ENCODE measurements at regions not wholly inside any gene's neighbourhood (a gene's known extent, or its start where the extent isn't known, plus 50 kb on each side); places are given as distances from the start of the nearest gene placed in this dataset.

DNA sequence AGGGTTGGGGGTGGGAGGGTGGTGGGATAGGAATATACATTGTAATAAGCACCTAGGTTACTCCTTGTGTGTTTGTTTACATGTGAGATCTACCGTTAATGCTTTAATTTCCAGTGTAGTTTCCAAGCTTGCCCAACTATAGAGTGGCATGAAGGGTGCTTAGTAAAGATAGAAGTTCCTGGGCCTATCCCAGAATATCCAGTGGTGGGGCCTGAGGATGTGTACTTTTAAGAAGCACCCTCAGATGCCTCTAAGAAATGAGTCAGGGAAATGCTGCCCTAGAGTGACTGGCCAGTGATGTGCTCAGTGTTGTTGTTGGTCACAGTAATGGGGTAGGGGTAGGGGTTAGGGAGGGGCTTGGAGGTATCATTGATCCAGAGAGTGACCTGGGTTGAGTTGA is 141.3 kb downstream of the TSEN15 start:
- TF ChIP-seq, protein P1, sequence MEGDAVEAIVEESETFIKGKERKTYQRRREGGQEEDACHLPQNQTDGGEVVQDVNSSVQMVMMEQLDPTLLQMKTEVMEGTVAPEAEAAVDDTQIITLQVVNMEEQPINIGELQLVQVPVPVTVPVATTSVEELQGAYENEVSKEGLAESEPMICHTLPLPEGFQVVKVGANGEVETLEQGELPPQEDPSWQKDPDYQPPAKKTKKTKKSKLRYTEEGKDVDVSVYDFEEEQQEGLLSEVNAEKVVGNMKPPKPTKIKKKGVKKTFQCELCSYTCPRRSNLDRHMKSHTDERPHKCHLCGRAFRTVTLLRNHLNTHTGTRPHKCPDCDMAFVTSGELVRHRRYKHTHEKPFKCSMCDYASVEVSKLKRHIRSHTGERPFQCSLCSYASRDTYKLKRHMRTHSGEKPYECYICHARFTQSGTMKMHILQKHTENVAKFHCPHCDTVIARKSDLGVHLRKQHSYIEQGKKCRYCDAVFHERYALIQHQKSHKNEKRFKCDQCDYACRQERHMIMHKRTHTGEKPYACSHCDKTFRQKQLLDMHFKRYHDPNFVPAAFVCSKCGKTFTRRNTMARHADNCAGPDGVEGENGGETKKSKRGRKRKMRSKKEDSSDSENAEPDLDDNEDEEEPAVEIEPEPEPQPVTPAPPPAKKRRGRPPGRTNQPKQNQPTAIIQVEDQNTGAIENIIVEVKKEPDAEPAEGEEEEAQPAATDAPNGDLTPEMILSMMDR (conservative IDR thresholded peaks at IDR 0.05) = no peak
- no peak overlapping the region for H3K27ac Mint-ChIP-seq
- WGBS (ENCODE audit: extremely low coverage, insufficient read length, low lambda C conversion rate) = no CpG with 5 or more reads among the region's 1 CpG

More for the DNA sequence above, 141.3 kb downstream of the TSEN15 start:
- H3K36me3 Mint-ChIP-seq (ENCODE audit: insufficient read depth in 1 of 3, low read depth in 3 of 3) = no peaks in the 10 kb centered on the region
- Histone ChIP-seq H2BK5ac (ENCODE audit: insufficient read length, low read length) (no peak overlapping the region), H3K4me1 (ENCODE audit: insufficient read depth, low read length) (no peaks in the 10 kb centered on the region), H3K9me3 (ENCODE audit: control insufficient read depth, low read depth, low read length) (no peaks in the 10 kb centered on the region), H2AK5ac (ENCODE audit: insufficient read length, low read length) (no peak overlapping the region), H3K4me2 (ENCODE audit: insufficient read depth, insufficient read length, low read length) (no peak overlapping the region), H2BK20ac (ENCODE audit: low read depth, low read length, poor library complexity, severe bottlenecking) (no peak overlapping the region), H3T11ph (ENCODE audit: low read length) (no peak overlapping the region), H3K14ac (ENCODE audit: insufficient read depth, low read length) (no peak overlapping the region), H3K79me1 (ENCODE audit: insufficient read depth, low read depth, low read length, poor library complexity, severe bottlenecking) (no peaks in the 10 kb centered on the region), H4K20me1 (ENCODE audit: control insufficient read depth, insufficient read depth, insufficient read length) (no peaks in the 10 kb centered on the region), H4K91ac (ENCODE audit: insufficient read length, low read depth, low read length) (no peak overlapping the region), H3K27ac (ENCODE audit: insufficient read length, low read depth, low read length) (no peak overlapping the region), H2BK12ac (ENCODE audit: insufficient read length, low read depth, low read length) (no peak overlapping the region), H2BK15ac (ENCODE audit: low read depth, low read length) (no peak overlapping the region), H3K9ac (ENCODE audit: extremely low read depth, insufficient read length, low read length) (no peak overlapping the region), H4K8ac (replicated peaks; ENCODE audit: insufficient read length, low read depth, low read length) (no peak overlapping the region), H3K79me2 (ENCODE audit: insufficient read depth, low read length) (no peaks in the 10 kb centered on the region), H3K56ac (ENCODE audit: insufficient read length, low read depth, low read length) (no peak overlapping the region), H2BK120ac (ENCODE audit: low read depth, low read length, poor library complexity, severe bottlenecking) (no peak overlapping the region), H3K23ac (ENCODE audit: insufficient read length, low read depth, low read length) (no peak overlapping the region), H3K27me3 (ENCODE audit: insufficient read depth, low read length) (no peaks in the 10 kb centered on the region), H2AFZ (ENCODE audit: low read length) (no peak overlapping the region), H3K4ac (ENCODE audit: low read depth, low read length) (no peak overlapping the region), H3K23me2 (ENCODE audit: insufficient read length, low read depth, low read length, poor library complexity, severe bottlenecking) (no peaks in the 10 kb centered on the region), H3K18ac (ENCODE audit: insufficient read length, low read depth, low read length) (no peak overlapping the region), H4K5ac (ENCODE audit: insufficient read length, low read depth, low read length) (no peak overlapping the region)
- peaks cover 1 to 15% of the 10 kb centered on the region in 2 experiments; a peak in 3 of 4 replicates for H3K4me1 Mint-ChIP-seq
- no peaks in the 10 kb centered on the region for H3K27me3 Mint-ChIP-seq (ENCODE audit: low read depth)
- peaks cover 0 to 3% of the 10 kb centered on the region in 2 experiments; a peak in 3 of 5 replicates for H3K9me3 Mint-ChIP-seq
- no peak overlapping the region for H3K4me3 Mint-ChIP-seq
- no peak for DNase-seq
